Pancreas (tissue), 10 donors: ENCODE measurements at regions not wholly inside any gene's neighbourhood (a gene's known extent, or its start where the extent isn't known, plus 50 kb on each side); places are given as distances from the start of the nearest gene placed in this dataset.
"Not testable (repeated sequence)": the region's sequence is repeated elsewhere in the genome, so short reads cannot be mapped to it uniquely, and the experiment has no call there.

Source experiments
- ATAC-seq, 4 donors: fragments of 200-7000 bp; cut with Tn5 transposase; one replicate each; pipeline versions ENCODE4 v1.8.0 to v1.9.1; 2020; ENCODE audit warnings: mild to moderate bottlenecking in 4 of 4, moderate library complexity in 4 of 4
- DNase-seq, 6 donors: peaks; one replicate each; pipeline ENCODE4 v3.0.0-alpha.2; 2020
- FAIRE-seq: peaks from 2 replicates; lab custom pipeline; 2012; peaks lifted over from hg19 to GRCh38; lab: Jason Lieb, UNC
- H3K27ac ChIP-seq, 4 donors: fragments of 200-600 bp; sonication (generic); 1 replicate in 3 of 4; 2 replicates in 1 of 4; pipeline versions ENCODE4 v1.5.0 to v1.8.0; 2020
- H3K27me3 ChIP-seq, 4 donors: fragments of 200-600 bp; one replicate each; pipeline ENCODE4 v1.8.0; 2021
- H3K36me3 ChIP-seq, 3 donors: fragments of 200-600 bp; sonication (generic) in 1 of 3; one replicate each; pipeline versions ENCODE4 v1.5.0 to v1.8.0; 2020 to 2021
- H3K4me1 ChIP-seq, 3 donors: fragments of 200-600 bp; one replicate each; pipeline ENCODE4 v1.8.0; 2021
- H3K4me3 ChIP-seq, 4 donors: fragments of 200-600 bp; sonication (generic) in 2 of 4; one replicate each; pipeline versions ENCODE4 v1.5.0 to v1.8.0; 2020 to 2021
- H3K9me3 ChIP-seq, 4 donors: fragments of 200-600 bp; one replicate each; pipeline ENCODE4 v1.8.0; 2021
- CTCF ChIP-seq, 4 donors: fragments of 200-600 bp; sonication (generic) in 3 of 4; IDR thresholded peaks; one replicate each; pipeline versions ENCODE4 v1.5.0 to v1.8.0; 2021; ENCODE audit warnings: antibody characterized with exemption in 4 of 4
- WGBS, 2 donors: extraction: QIAGEN DNeasy Blood & Tissue Kit; methylation state at CpG; one replicate each; pipeline ENCODE4 v1.1.7; 2013; 5-methylcytosine and 5-hydroxymethylcytosine counted together
- intact Hi-C, 3 donors: fragments of 100-400 bp; cut with DNase I; formaldehyde crosslinking; loops; one replicate each; pipeline versions ENCODE4 v1.11.1 to v1.14.2; 2022
- donor health status: healthy with polysubstance abuse.
- donor health status: DM: no; HTN: no; CAD: no; lungs with moderate emphysema.
- donor health status: DM: no; HTN: no; CAD: no.
- donor health status: control.
- donor health status: control.
- donor health status: Bipolar disorder and iron deficiency.
- donor health status: DM: yes; HTN: yes; CAD: no.
- donor health status: DM: no; HTN: no; CAD: no.
- donor health status: DM: no; HTN: no; CAD: no.
- donor health status: DM: yes; HTN: yes; CAD: no.

- no peaks in the 10 kb centered on the region for H3K9me3 ChIP-seq
- H3K4me1 ChIP-seq: no peaks in the 10 kb centered on the region
- no peaks in the 10 kb centered on the region for H3K36me3 ChIP-seq
- H3K27me3 ChIP-seq: no peaks in the 10 kb centered on the region
- DNase-seq (no peak), FAIRE-seq (no peak), ATAC-seq (no peak)
- no peak overlapping the region for H3K27ac ChIP-seq
- intact Hi-C loops: no loop called here
- H3K4me3 ChIP-seq: no peak overlapping the region
- TF ChIP-seq CTCF (IDR thresholded peaks at IDR 0.05): no peak
- WGBS, 2 donors: 75 to 86% methylated on average over 1 of the region's 1 CpG
These were observed 1418.7 kb downstream of the FSTL5 start for GRCh38 chr4:160745126-160745525.

GRCh38 chr4:160746585-160746984 lies 1417.2 kb downstream of the FSTL5 start:
- intact Hi-C loops, H3K4me1 ChIP-seq, ATAC-seq, H3K36me3 ChIP-seq, FAIRE-seq, H3K9me3 ChIP-seq, H3K27me3 ChIP-seq, H3K4me3 ChIP-seq, H3K27ac ChIP-seq: not testable (repeated sequence)
- DNase-seq: peak in 2 of 6 donors; percentile 6 to 28
- 74 to 82% methylated on average over 8 of the region's 8 CpGs for WGBS, 2 donors

- no peaks in the 10 kb centered on the region for H3K27me3 ChIP-seq
- no peak for TF ChIP-seq CTCF (IDR thresholded peaks at IDR 0.05)
- intact Hi-C loops: no loop called here
- H3K27ac ChIP-seq: no peak overlapping the region
- no peak overlapping the region for H3K4me3 ChIP-seq
- FAIRE-seq: no peak
- no peak for DNase-seq
- ATAC-seq: no peak
- WGBS, 2 donors: 87 to 97% methylated on average over 2 of the region's 2 CpGs
- H3K36me3 ChIP-seq: no peaks in the 10 kb centered on the region
- H3K9me3 ChIP-seq: no peaks in the 10 kb centered on the region
- no peaks in the 10 kb centered on the region for H3K4me1 ChIP-seq
These were observed 1391.1 kb downstream of the FSTL5 start for GRCh38 chr4:160772668-160773067.

- FAIRE-seq: no peak
- Histone ChIP-seq H3K4me1 (no peaks in the 10 kb centered on the region), H3K36me3 (no peaks in the 10 kb centered on the region), H3K27me3 (no peaks in the 10 kb centered on the region), H3K9me3 (no peaks in the 10 kb centered on the region), H3K4me3 (no peak overlapping the region), H3K27ac (no peak overlapping the region)
- intact Hi-C loops: no loop called here
- DNase-seq: no peak
- no peak for ATAC-seq
- no peak for TF ChIP-seq CTCF (IDR thresholded peaks at IDR 0.05)
These were observed 1368.6 kb downstream of the FSTL5 start for GRCh38 chr4:160795216-160795615.

- Histone ChIP-seq H3K27me3 (no peaks in the 10 kb centered on the region), H3K27ac (no peak overlapping the region), H3K4me3 (no peak overlapping the region), H3K4me1 (no peaks in the 10 kb centered on the region), H3K36me3 (no peaks in the 10 kb centered on the region), H3K9me3 (no peaks in the 10 kb centered on the region)
- FAIRE-seq (no peak), DNase-seq (no peak), ATAC-seq (no peak)
- intact Hi-C loops: no loop called here
- no peak for TF ChIP-seq CTCF (IDR thresholded peaks at IDR 0.05)
These were observed 1355.6 kb downstream of the FSTL5 start for GRCh38 chr4:160808174-160808573.

- no peak overlapping the region for H3K4me3 ChIP-seq
- no peaks in the 10 kb centered on the region for H3K9me3 ChIP-seq
- FAIRE-seq (no peak), ATAC-seq (no peak), DNase-seq (no peak)
- TF ChIP-seq CTCF (IDR thresholded peaks at IDR 0.05): no peak
- H3K27me3 ChIP-seq: no peaks in the 10 kb centered on the region
- H3K4me1 ChIP-seq: no peaks in the 10 kb centered on the region
- no peak overlapping the region for H3K27ac ChIP-seq
- intact Hi-C loops: no loop called here
- no peaks in the 10 kb centered on the region for H3K36me3 ChIP-seq
These were observed 1354.2 kb downstream of the FSTL5 start for GRCh38 chr4:160809576-160809975.
